SK-N-SH (cell line): ENCODE measurements at regions not wholly inside any gene's neighbourhood (a gene's known extent, or its start where the extent isn't known, plus 50 kb on each side); places are given as distances from the start of the nearest gene placed in this dataset.

Experiments
- CTCF ChIP-seq: fragments of 200-600 bp; sonication (generic); IDR thresholded peaks from 2 replicates; pipeline ENCODE4 v1.6.1; 2017; ENCODE audit warnings: antibody characterized with exemption, mild to moderate bottlenecking, moderate library complexity
- FOSL2 ChIP-seq: IDR thresholded peaks from 2 replicates; pipeline ENCODE4 v1.4.0; 2012; ENCODE audit warnings: low read depth, mild to moderate bottlenecking, moderate library complexity, borderline replicate concordance
- NRF1 ChIP-seq: IDR thresholded peaks from 2 replicates; pipeline ENCODE4 v1.6.1; 2012; ENCODE audit warnings: low read depth, mild to moderate bottlenecking, low read length
- RCOR1 ChIP-seq: fragments of 150-350 bp; IDR thresholded peaks from 2 replicates; pipeline ENCODE4 v1.6.1; 2017; ENCODE audit warnings: antibody characterized with exemption, low read length
- USF2 ChIP-seq: fragments of 150-350 bp; IDR thresholded peaks from 2 replicates; pipeline ENCODE4 v1.6.1; 2017; ENCODE audit warnings: antibody characterized with exemption, low read length, low read depth, borderline replicate concordance

- no peak for TF ChIP-seq CTCF
- TF ChIP-seq NRF1, result no peak
- no peak for TF ChIP-seq FOSL2
- no peak for TF ChIP-seq RCOR1
- TF ChIP-seq USF2, result no peak
These were observed 236.6 kb upstream of the MYO3A start for GRCh38 chr10:25697412-25697811.
